HG02610 (cell line): ENCODE measurements at regions not wholly inside any gene's neighbourhood (a gene's known extent, or its start where the extent isn't known, plus 50 kb on each side); places are given as distances from the start of the nearest gene placed in this dataset.

ENCODE experiments used
- ATAC-seq: cut with Tn5 transposase; IDR thresholded peaks from one replicate; pipeline ENCODE4 v1.9.1; 2021; ENCODE audit warnings: mild to moderate bottlenecking, moderate library complexity; ENCODE audit not compliant: unreplicated experiment

- no peak for ATAC-seq
These were observed 284.1 kb upstream of the TENM3 start for GRCh38 chr4:181959121-181959520.

- no peak for ATAC-seq
These were observed 282.8 kb upstream of the TENM3 start for GRCh38 chr4:181960384-181960783.

- no peak for ATAC-seq
These were observed 280.9 kb upstream of the TENM3 start for GRCh38 chr4:181962321-181962720.

GRCh38 chr4:181964731-181965130, 278.5 kb upstream of the TENM3 start:
- ATAC-seq, result no peak

- ATAC-seq, result no peak
These were observed 277.1 kb upstream of the TENM3 start for GRCh38 chr4:181966104-181966551.

- ATAC-seq, result no peak
These were observed 275.8 kb upstream of the TENM3 start for GRCh38 chr4:181967401-181967800.

- no peak for ATAC-seq
These were observed 274.8 kb upstream of the TENM3 start for GRCh38 chr4:181968371-181968770.

GRCh38 chr4:181969151-181969550, 274.1 kb upstream of the TENM3 start:
- ATAC-seq, result no peak

GRCh38 chr4:181970366-181970765, 272.8 kb upstream of the TENM3 start:
- ATAC-seq, result no peak

- peak; percentile 91 for ATAC-seq
These were observed 271.8 kb upstream of the TENM3 start for GRCh38 chr4:181971411-181971810.

- ATAC-seq, result no peak
These were observed 271.2 kb upstream of the TENM3 start for GRCh38 chr4:181971973-181972372.

- ATAC-seq, result no peak
These were observed 266.4 kb upstream of the TENM3 start for GRCh38 chr4:181976764-181977163.

- ATAC-seq, result no peak
These were observed 260.8 kb upstream of the TENM3 start for GRCh38 chr4:181982437-181982836.

- no peak for ATAC-seq
These were observed 260.3 kb upstream of the TENM3 start for GRCh38 chr4:181982856-181983255.

GRCh38 chr4:181987392-181987791, 255.8 kb upstream of the TENM3 start:
- ATAC-seq, result no peak

- ATAC-seq, result no peak
These were observed 254.1 kb upstream of the TENM3 start for GRCh38 chr4:181989071-181989470.

GRCh38 chr4:181991369-181992108, 251.7 kb upstream of the TENM3 start:
- no peak for ATAC-seq

GRCh38 chr4:181998398-181999295, 244.6 kb upstream of the TENM3 start:
- no peak for ATAC-seq

GRCh38 chr4:182000077-182000476, 243.1 kb upstream of the TENM3 start:
- no peak for ATAC-seq

GRCh38 chr4:182010876-182011275, 232.3 kb upstream of the TENM3 start:
- no peak for ATAC-seq

GRCh38 chr4:182014164-182014563, 229.0 kb upstream of the TENM3 start:
- ATAC-seq, result no peak

GRCh38 chr4:182015014-182015413, 228.2 kb upstream of the TENM3 start:
- ATAC-seq, result no peak
